GM23338 (cell line): ENCODE measurements at regions not wholly inside any gene's neighbourhood (a gene's known extent, or its start where the extent isn't known, plus 50 kb on each side); places are given as distances from the start of the nearest gene placed in this dataset.

ENCODE experiments used
- CTCF ChIP-seq, 2 experiments: fragments of 200-600 bp in 1 of 2; sonication (generic) in 1 of 2; conservative IDR thresholded peaks; 2 replicates each; pipeline versions ENCODE4 v1.5.1 to v1.6.1; 2016 to 2017; ENCODE audit warnings: antibody characterized with exemption in 2 of 2, low read depth in 2 of 2, mild to moderate bottlenecking in 2 of 2, moderate library complexity in 1 of 2
- EZH2phosphoT487 ChIP-seq: fragments of 200-600 bp; sonication (generic); IDR thresholded peaks from one replicate; pipeline ENCODE4 v1.8.1; 2018; ENCODE audit warnings: antibody characterized with exemption; ENCODE audit not compliant: unreplicated experiment
- NANOG ChIP-seq: IDR thresholded peaks from 2 replicates; pipeline ENCODE4 v1.6.1; 2016; ENCODE audit warnings: antibody characterized with exemption, borderline replicate concordance

GRCh38 chr3:177385186-177385585, 187.9 kb upstream of the TBL1XR1 start:
- TF ChIP-seq CTCF (conservative IDR thresholded peaks at IDR 0.05; ENCODE audit: low read depth in 2 of 2) (no peak), NANOG (no peak), EZH2phosphoT487 (no peak)
